Transverse colon (tissue), 4 donors: ENCODE measurements at regions not wholly inside any gene's neighbourhood (a gene's known extent, or its start where the extent isn't known, plus 50 kb on each side); places are given as distances from the start of the nearest gene placed in this dataset.

Experiments used
- POLR2AphosphoS5 ChIP-seq, 3 donors: sonication (generic); formaldehyde crosslinking; IDR thresholded peaks; one replicate each; pipeline ENCODE4 v1.6.1; 2016; ENCODE audit warnings: antibody characterized with exemption in 3 of 3
- TF ChIP-seq, protein P1 (sequence below), 5 experiments: fragments of 200-600 bp in 3 of 5; fragments of 450-650 bp in 2 of 5; sonication (generic) in 3 of 5; IDR thresholded peaks; 1 replicate in 2 of 5; 2 replicates in 3 of 5; pipeline ENCODE4 v1.5.1; 2016 to 2017; ENCODE audit warnings: antibody characterized with exemption in 5 of 5, inconsistent platforms in 3 of 5, mild to moderate bottlenecking in 2 of 5, moderate library complexity in 1 of 5

DNA sequence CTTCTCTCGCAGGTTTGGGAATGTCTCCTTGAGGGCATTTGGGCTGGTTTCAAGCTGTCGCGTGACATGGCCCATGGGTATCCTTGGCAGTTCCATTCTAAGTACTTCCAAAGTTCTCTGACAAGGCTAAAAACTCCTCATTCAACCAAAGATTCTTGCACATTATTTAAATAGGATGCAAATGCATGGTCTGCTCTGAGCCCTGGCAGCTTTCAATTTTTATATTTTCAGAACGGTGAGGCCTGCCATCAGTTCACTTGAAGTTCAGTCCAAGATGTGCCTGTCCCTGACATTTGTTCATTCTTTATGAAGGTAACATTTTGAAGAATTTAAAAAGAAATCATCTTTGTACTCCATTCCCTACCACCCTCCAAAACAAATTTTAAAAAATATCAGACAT is 160.0 kb downstream of the KCNA5 start:
- TF ChIP-seq, protein P1, sequence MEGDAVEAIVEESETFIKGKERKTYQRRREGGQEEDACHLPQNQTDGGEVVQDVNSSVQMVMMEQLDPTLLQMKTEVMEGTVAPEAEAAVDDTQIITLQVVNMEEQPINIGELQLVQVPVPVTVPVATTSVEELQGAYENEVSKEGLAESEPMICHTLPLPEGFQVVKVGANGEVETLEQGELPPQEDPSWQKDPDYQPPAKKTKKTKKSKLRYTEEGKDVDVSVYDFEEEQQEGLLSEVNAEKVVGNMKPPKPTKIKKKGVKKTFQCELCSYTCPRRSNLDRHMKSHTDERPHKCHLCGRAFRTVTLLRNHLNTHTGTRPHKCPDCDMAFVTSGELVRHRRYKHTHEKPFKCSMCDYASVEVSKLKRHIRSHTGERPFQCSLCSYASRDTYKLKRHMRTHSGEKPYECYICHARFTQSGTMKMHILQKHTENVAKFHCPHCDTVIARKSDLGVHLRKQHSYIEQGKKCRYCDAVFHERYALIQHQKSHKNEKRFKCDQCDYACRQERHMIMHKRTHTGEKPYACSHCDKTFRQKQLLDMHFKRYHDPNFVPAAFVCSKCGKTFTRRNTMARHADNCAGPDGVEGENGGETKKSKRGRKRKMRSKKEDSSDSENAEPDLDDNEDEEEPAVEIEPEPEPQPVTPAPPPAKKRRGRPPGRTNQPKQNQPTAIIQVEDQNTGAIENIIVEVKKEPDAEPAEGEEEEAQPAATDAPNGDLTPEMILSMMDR (IDR thresholded peaks at IDR 0.05) = no peak
- TF ChIP-seq POLR2AphosphoS5 (IDR thresholded peaks at IDR 0.05) = no peak
